PC-9 (cell line): ENCODE measurements at regions not wholly inside any gene's neighbourhood (a gene's known extent, or its start where the extent isn't known, plus 50 kb on each side); places are given as distances from the start of the nearest gene placed in this dataset.

Experiments used
- CTCF ChIP-seq: fragments of 200-600 bp; sonication (generic); conservative IDR thresholded peaks from 2 replicates; pipeline ENCODE4 v1.6.1; 2017; ENCODE audit warnings: mixed run types, antibody characterized with exemption, mild to moderate bottlenecking, moderate library complexity
- EZH2 ChIP-seq: fragments of 200-600 bp; sonication (generic); IDR thresholded peaks from 2 replicates; pipeline ENCODE4 v1.8.0; 2017; ENCODE audit warnings: antibody characterized with exemption, low read depth

- no peak for TF ChIP-seq CTCF
- no peak for TF ChIP-seq EZH2
These were observed 182.9 kb upstream of the RORA start for GRCh38 chr15:61411902-61412510.
